ENCODE measurements at regions not wholly inside any gene's neighbourhood (a gene's known extent, or its start where the extent isn't known, plus 50 kb on each side); places are given as distances from the start of the nearest gene placed in this dataset.

GRCh38 chr14:73792481-73792880 lies 59.1 kb upstream of the PTGR2 start:
- TF ChIP-seq, protein P1, sequence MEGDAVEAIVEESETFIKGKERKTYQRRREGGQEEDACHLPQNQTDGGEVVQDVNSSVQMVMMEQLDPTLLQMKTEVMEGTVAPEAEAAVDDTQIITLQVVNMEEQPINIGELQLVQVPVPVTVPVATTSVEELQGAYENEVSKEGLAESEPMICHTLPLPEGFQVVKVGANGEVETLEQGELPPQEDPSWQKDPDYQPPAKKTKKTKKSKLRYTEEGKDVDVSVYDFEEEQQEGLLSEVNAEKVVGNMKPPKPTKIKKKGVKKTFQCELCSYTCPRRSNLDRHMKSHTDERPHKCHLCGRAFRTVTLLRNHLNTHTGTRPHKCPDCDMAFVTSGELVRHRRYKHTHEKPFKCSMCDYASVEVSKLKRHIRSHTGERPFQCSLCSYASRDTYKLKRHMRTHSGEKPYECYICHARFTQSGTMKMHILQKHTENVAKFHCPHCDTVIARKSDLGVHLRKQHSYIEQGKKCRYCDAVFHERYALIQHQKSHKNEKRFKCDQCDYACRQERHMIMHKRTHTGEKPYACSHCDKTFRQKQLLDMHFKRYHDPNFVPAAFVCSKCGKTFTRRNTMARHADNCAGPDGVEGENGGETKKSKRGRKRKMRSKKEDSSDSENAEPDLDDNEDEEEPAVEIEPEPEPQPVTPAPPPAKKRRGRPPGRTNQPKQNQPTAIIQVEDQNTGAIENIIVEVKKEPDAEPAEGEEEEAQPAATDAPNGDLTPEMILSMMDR (IDR thresholded peaks at IDR 0.05): no peak
- TF ChIP-seq POLR2A (IDR thresholded peaks at IDR 0.05): no peak
